ENCODE measurements at regions not wholly inside any gene's neighbourhood (a gene's known extent, or its start where the extent isn't known, plus 50 kb on each side); places are given as distances from the start of the nearest gene placed in this dataset.

GRCh38 chr14:106493962-106494823 is 967.8 kb downstream of the TMEM121 start:
- TF ChIP-seq CTCF (IDR thresholded peaks at IDR 0.05) (no peak), POLR2A (IDR thresholded peaks at IDR 0.05) (no peak)

Measured in heart left ventricle (tissue), 13 donors.